Kidney epithelial cell (primary cell): ENCODE measurements at regions not wholly inside any gene's neighbourhood (a gene's known extent, or its start where the extent isn't known, plus 50 kb on each side); places are given as distances from the start of the nearest gene placed in this dataset.

Experiments used
- DNase-seq: peaks from one replicate; pipeline ENCODE4 v3.0.0-alpha.2; 2010; ENCODE audit warnings: low read depth
- H3K27me3 ChIP-seq: 2 replicates; pipeline ENCODE4 v1.6.0; 2011; ENCODE audit warnings: low read length; ENCODE audit not compliant: control insufficient read depth, insufficient read depth
- H3K36me3 ChIP-seq: 2 replicates; pipeline ENCODE4 v1.5.1; 2011; ENCODE audit warnings: low read length; ENCODE audit not compliant: control insufficient read depth, insufficient read depth
- H3K4me3 ChIP-seq: 2 replicates; pipeline ENCODE4 v1.5.1; 2011; ENCODE audit warnings: low read depth, mild to moderate bottlenecking, control low read depth, low read length
- CTCF ChIP-seq: IDR thresholded peaks from 2 replicates; pipeline ENCODE4 v1.5.1; 2011; ENCODE audit warnings: mild to moderate bottlenecking, moderate library complexity, low read length, control low read depth, inconsistent platforms; ENCODE audit not compliant: insufficient read depth, poor library complexity, severe bottlenecking

GRCh38 chr19:32255536-32256295, 89.7 kb upstream of the ZNF507 start:
- no peak for DNase-seq
- TF ChIP-seq CTCF, result no peak
- no peaks in the 10 kb centered on the region for H3K27me3 ChIP-seq
- no peaks in the 10 kb centered on the region for H3K36me3 ChIP-seq
- H3K4me3 ChIP-seq, result no peak overlapping the region

GRCh38 chr19:32256341-32256975, 89.0 kb upstream of the ZNF507 start:
- Histone ChIP-seq H3K27me3 (no peaks in the 10 kb centered on the region), H3K4me3 (no peak overlapping the region), H3K36me3 (no peaks in the 10 kb centered on the region)
- no peak for TF ChIP-seq CTCF
- no peak for DNase-seq

GRCh38 chr19:32257326-32258073, 87.9 kb upstream of the ZNF507 start:
- no peaks in the 10 kb centered on the region for H3K27me3 ChIP-seq
- H3K36me3 ChIP-seq, result no peaks in the 10 kb centered on the region
- TF ChIP-seq CTCF, result no peak
- no peak for DNase-seq
- H3K4me3 ChIP-seq, result no peak overlapping the region

GRCh38 chr19:32258167-32258566, 87.2 kb upstream of the ZNF507 start:
- Histone ChIP-seq H3K4me3 (no peak overlapping the region), H3K36me3 (no peaks in the 10 kb centered on the region), H3K27me3 (no peaks in the 10 kb centered on the region)
- no peak for DNase-seq
- no peak for TF ChIP-seq CTCF

GRCh38 chr19:32264568-32264967, 80.8 kb upstream of the ZNF507 start:
- no peak for TF ChIP-seq CTCF
- DNase-seq, result no peak
- H3K36me3 ChIP-seq, result no peaks in the 10 kb centered on the region
- no peak overlapping the region for H3K4me3 ChIP-seq
- H3K27me3 ChIP-seq, result no peaks in the 10 kb centered on the region
